Adipose tissue (tissue), 3 donors: ENCODE measurements at regions not wholly inside any gene's neighbourhood (a gene's known extent, or its start where the extent isn't known, plus 50 kb on each side); places are given as distances from the start of the nearest gene placed in this dataset.
"Not testable (repeated sequence)": the region's sequence is repeated elsewhere in the genome, so short reads cannot be mapped to it uniquely, and the experiment has no call there.

Experiments used
- H3K27ac ChIP-seq: one replicate; pipeline ENCODE4 v1.5.1; 2013; ENCODE audit warnings: low read depth, low read length
- WGBS, 3 donors: extraction: QIAGEN DNeasy Blood & Tissue Kit; methylation state at CpG; one replicate each; pipeline ENCODE4 v1.1.7; 2013; 5-methylcytosine and 5-hydroxymethylcytosine counted together
- donor health status: healthy with polysubstance abuse.
- donor health status: Bipolar disorder and iron deficiency.
- donor health status: healthy.

- 52 to 85% (median 72%) methylated on average over 3 to 4 of the region's 5 CpGs for WGBS, 3 donors
- no peak overlapping the region for H3K27ac ChIP-seq
Observed at GRCh38 chr14:105629886-105630215, 103.5 kb downstream of the TMEM121 start.

- 51 to 80% (median 77%) methylated on average over 5 to 7 of the region's 8 CpGs for WGBS, 3 donors
- H3K27ac ChIP-seq: not testable (repeated sequence)
Observed at GRCh38 chr14:105630293-105630934, 104.0 kb downstream of the TMEM121 start.

GRCh38 chr14:105630935-105631779 lies 104.8 kb downstream of the TMEM121 start:
- whole genome bisulfite sequencing, 3 donors: 73 to 86% (median 82%) methylated on average over 18 to 22 of the region's 24 CpGs
- not testable (repeated sequence) for H3K27ac ChIP-seq

GRCh38 chr14:105632010-105632409 lies 105.6 kb downstream of the TMEM121 start:
- 70 to 89% (median 79%) methylated on average over 3 of the region's 3 CpGs for WGBS, 3 donors
- no peak overlapping the region for H3K27ac ChIP-seq

GRCh38 chr14:105633596-105633995 lies 107.2 kb downstream of the TMEM121 start:
- WGBS, 3 donors: 64 to 72% (median 68%) methylated on average over 7 of the region's 7 CpGs
- H3K27ac ChIP-seq: not testable (repeated sequence)

GRCh38 chr14:105635560-105635959 lies 109.2 kb downstream of the TMEM121 start:
- 84 to 92% (median 87%) methylated on average over 4 to 22 of the region's 22 CpGs for WGBS, 3 donors
- no peak overlapping the region for H3K27ac ChIP-seq

- 54 to 64% (median 61%) methylated on average over 3 to 7 of the region's 7 CpGs for WGBS, 3 donors
- not testable (repeated sequence) for H3K27ac ChIP-seq
Observed at GRCh38 chr14:105636021-105636420, 109.6 kb downstream of the TMEM121 start.

GRCh38 chr14:105636935-105637334 lies 110.6 kb downstream of the TMEM121 start:
- 65 to 84% methylated on average over 4 of the region's 4 CpGs; no CpG with 5 or more reads in 1 of the 3 donors for WGBS, 3 donors
- H3K27ac ChIP-seq: no peak overlapping the region

- H3K27ac ChIP-seq: not testable (repeated sequence)
- 65 to 85% (median 77%) methylated on average over 2 to 8 of the region's 10 CpGs for WGBS, 3 donors
Observed at GRCh38 chr14:105637345-105637744, 111.0 kb downstream of the TMEM121 start.

- not testable (repeated sequence) for H3K27ac ChIP-seq
- WGBS, 3 donors: 68 to 75% (median 68%) methylated on average over 22 to 28 of the region's 33 CpGs
Observed at GRCh38 chr14:105639969-105640931, 113.9 kb downstream of the TMEM121 start.

GRCh38 chr14:105641075-105641937 lies 114.9 kb downstream of the TMEM121 start:
- WGBS, 3 donors: 79 to 89% (median 80%) methylated on average over 15 to 17 of the region's 17 CpGs
- H3K27ac ChIP-seq: no peak overlapping the region

GRCh38 chr14:105641951-105642350 lies 115.6 kb downstream of the TMEM121 start:
- H3K27ac ChIP-seq: not testable (repeated sequence)
- WGBS, 3 donors: 82 to 91% (median 83%) methylated on average over 9 of the region's 12 CpGs

GRCh38 chr14:105642486-105642885 lies 116.1 kb downstream of the TMEM121 start:
- not testable (repeated sequence) for H3K27ac ChIP-seq
- 64 to 91% (median 84%) methylated on average over 10 of the region's 19 CpGs for WGBS, 3 donors

- H3K27ac ChIP-seq: not testable (repeated sequence)
- 76 to 89% (median 86%) methylated on average over 27 to 30 of the region's 30 CpGs for WGBS, 3 donors
Observed at GRCh38 chr14:105643406-105644052, 117.1 kb downstream of the TMEM121 start.

- WGBS, 3 donors: 81 to 93% (median 82%) methylated on average over 9 to 11 of the region's 11 CpGs
Observed at GRCh38 chr14:105644053-105644435, 117.7 kb downstream of the TMEM121 start.

GRCh38 chr14:105644457-105644856 lies 118.1 kb downstream of the TMEM121 start:
- 85 to 90% (median 88%) methylated on average over 16 to 19 of the region's 19 CpGs for WGBS, 3 donors
- H3K27ac ChIP-seq: not testable (repeated sequence)

More at GRCh38 chr14:105644053-105644435, 117.7 kb downstream of the TMEM121 start:
- not testable (repeated sequence) for H3K27ac ChIP-seq

GRCh38 chr14:105644891-105645290 lies 118.5 kb downstream of the TMEM121 start:
- H3K27ac ChIP-seq: not testable (repeated sequence)
- 75 to 90% methylated on average over 2 to 11 of the region's 14 CpGs; no CpG with 5 or more reads in 1 of the 3 donors for WGBS, 3 donors
